ENCODE measurements at regions not wholly inside any gene's neighbourhood (a gene's known extent, or its start where the extent isn't known, plus 50 kb on each side); places are given as distances from the start of the nearest gene placed in this dataset.

DNA sequence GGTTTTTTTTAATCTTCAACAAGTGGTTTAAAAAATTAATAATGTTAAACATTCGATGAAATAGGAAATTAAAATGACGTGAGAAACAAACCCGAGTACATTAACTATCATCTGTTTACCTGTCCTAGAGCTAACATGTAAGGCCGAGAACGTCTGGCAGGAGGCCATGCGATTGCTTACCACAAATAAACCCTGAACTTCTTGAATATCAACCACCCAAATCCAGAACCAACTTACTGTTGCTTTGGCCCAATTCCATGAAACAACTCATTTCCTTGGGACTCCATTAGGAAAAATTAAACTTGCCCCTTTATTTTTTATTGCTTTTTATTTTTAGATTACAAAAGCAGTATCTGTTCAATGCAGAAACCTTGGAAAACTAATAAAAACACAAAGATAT is 228.9 kb upstream of the IRS2 start:
- DNase-seq = no peak
- intact Hi-C loops (cut with DNase I; ENCODE audit: low total_unique reads) = no loop called here
- WGBS, 5 donors = 86 to 90% (median 89%) methylated on average over 6 of the region's 6 CpGs
- Histone ChIP-seq H3K9me3 (no peaks in the 10 kb centered on the region), H3K4me3 (no peak overlapping the region), H3K27me3 (replicated peaks in 1 of 7) (peaks cover 0 to 7% (median 0%) of the 10 kb centered on the region in 7 donors), H3K27ac (no peak overlapping the region), H3K4me1 (no peaks in the 10 kb centered on the region), H3K36me3 (no peaks in the 10 kb centered on the region)
- TF ChIP-seq POLR2A (IDR thresholded peaks at IDR 0.05) = no peak
- no peak for TF ChIP-seq POLR2AphosphoS5 (IDR thresholded peaks at IDR 0.05)
- TF ChIP-seq, protein P1, sequence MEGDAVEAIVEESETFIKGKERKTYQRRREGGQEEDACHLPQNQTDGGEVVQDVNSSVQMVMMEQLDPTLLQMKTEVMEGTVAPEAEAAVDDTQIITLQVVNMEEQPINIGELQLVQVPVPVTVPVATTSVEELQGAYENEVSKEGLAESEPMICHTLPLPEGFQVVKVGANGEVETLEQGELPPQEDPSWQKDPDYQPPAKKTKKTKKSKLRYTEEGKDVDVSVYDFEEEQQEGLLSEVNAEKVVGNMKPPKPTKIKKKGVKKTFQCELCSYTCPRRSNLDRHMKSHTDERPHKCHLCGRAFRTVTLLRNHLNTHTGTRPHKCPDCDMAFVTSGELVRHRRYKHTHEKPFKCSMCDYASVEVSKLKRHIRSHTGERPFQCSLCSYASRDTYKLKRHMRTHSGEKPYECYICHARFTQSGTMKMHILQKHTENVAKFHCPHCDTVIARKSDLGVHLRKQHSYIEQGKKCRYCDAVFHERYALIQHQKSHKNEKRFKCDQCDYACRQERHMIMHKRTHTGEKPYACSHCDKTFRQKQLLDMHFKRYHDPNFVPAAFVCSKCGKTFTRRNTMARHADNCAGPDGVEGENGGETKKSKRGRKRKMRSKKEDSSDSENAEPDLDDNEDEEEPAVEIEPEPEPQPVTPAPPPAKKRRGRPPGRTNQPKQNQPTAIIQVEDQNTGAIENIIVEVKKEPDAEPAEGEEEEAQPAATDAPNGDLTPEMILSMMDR (IDR thresholded peaks at IDR 0.05 in 8 of 11, conservative IDR thresholded peaks at IDR 0.05 in 3 of 11) = no peak

DNA sequence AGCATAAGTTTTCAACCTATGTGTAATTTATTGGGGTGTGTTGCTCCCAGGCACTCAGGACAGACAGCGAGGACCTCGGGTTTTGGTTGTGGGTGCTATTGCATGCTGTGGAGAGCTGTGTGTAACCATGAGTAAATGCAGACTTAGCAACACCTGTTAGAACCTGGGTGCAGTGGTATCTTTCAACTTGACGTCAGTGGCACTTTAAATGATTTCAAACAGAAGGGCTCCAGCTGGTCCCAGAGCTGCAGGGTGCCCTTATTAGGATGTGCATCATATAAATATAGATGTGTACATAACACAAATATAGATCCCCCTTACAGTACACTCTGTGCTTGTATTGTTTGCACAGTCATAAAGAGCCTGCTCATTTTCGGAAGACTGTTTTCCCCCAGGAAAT is 228.3 kb upstream of the IRS2 start:
- no peak for DNase-seq
- intact Hi-C loops (cut with DNase I; ENCODE audit: low total_unique reads) = no loop called here
- no peaks in the 10 kb centered on the region for H3K9me3 ChIP-seq
- 79 to 88% (median 87%) methylated on average over 4 of the region's 4 CpGs for WGBS, 5 donors
- H3K27me3 ChIP-seq (replicated peaks in 1 of 7) = peaks cover 0 to 7% (median 0%) of the 10 kb centered on the region in 7 donors
- no peaks in the 10 kb centered on the region for H3K36me3 ChIP-seq
- TF ChIP-seq, protein P1 (IDR thresholded peaks at IDR 0.05 in 8 of 11, conservative IDR thresholded peaks at IDR 0.05 in 3 of 11) = no peak
- TF ChIP-seq POLR2AphosphoS5 (IDR thresholded peaks at IDR 0.05) (no peak), POLR2A (IDR thresholded peaks at IDR 0.05) (no peak)
- H3K4me1 ChIP-seq = no peaks in the 10 kb centered on the region
- H3K27ac ChIP-seq = no peak overlapping the region
- H3K4me3 ChIP-seq = no peak overlapping the region

DNA sequence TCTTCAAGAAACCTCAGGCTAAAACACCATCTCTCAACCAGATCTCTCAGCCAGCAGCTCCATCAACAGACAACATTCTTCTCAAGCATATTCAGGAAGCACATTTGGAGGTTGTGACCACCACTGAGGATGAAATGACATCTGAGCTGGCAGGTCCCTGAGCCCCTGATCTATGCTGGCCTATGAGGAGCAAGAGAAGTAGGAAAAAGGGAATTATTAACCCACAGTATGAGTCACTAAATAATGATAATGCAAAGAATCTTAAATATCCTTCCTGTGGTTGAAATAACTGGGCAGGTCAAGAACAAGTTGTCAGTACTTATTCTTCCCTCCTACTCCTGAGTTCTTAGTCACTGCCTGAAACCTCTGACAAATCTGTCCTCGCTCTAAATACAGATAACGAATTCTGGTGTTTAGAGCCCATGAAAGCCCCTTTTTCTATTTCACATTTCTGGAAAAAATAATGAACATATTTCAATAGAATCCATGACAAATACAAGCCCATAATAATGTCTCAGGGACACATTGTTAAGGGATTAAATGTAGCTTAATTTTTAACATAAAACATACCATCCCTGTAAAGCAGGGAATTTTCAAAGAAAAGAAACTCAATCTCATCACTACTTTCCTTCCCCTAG is 225.8 kb upstream of the IRS2 start:
- H3K9me3 ChIP-seq = no peaks in the 10 kb centered on the region
- H3K4me3 ChIP-seq = no peak overlapping the region
- TF ChIP-seq POLR2AphosphoS5 (IDR thresholded peaks at IDR 0.05) (no peak), POLR2A (IDR thresholded peaks at IDR 0.05) (no peak)
- TF ChIP-seq, protein P1 (IDR thresholded peaks at IDR 0.05 in 8 of 11, conservative IDR thresholded peaks at IDR 0.05 in 3 of 11) = no peak
- DNase-seq = no peak
- intact Hi-C loops (cut with DNase I; ENCODE audit: low total_unique reads) = no loop called here
- 51 to 88% (median 69%) methylated on average over 2 of the region's 2 CpGs for WGBS, 5 donors
- no peaks in the 10 kb centered on the region for H3K27me3 ChIP-seq (replicated peaks in 1 of 7)
- H3K36me3 ChIP-seq = no peaks in the 10 kb centered on the region
- no peaks in the 10 kb centered on the region for H3K4me1 ChIP-seq
- H3K27ac ChIP-seq = no peak overlapping the region

DNA sequence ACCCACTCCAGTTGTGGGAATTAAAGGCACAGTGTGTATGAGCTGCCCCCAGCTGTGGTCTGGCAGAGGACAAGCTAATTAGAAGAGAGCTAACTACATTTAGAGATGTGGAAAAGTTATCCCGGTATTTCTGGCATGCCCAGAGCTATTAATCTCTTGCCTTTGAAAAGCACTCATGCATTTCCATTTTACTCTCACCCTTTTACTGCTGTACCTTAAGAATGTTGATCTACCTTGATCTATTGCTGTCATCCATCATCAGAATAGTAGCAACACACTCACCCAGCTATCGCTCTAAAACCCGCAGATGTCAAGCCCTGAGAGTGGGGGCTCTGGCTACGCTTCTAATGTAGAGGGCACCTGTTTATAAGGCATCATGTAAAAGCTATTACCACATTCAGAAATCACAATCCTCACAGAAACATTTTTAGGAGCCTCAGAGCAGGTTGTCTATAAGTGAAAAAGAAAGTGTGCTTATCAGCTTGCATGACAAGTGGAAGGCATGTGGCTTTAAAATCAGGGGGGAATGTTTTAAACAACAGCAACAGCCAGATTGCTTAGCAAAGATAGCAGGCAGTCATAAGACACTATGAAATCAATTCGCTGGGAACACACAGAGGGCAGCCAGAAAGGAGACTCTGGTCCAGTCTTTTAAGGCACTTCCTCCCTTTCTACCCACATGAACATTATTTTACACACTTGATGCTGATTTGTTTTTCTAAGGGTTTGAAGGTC is 224.2 kb upstream of the IRS2 start:
- 72 to 81% (median 79%) methylated on average over 5 of the region's 5 CpGs for WGBS, 5 donors
- intact Hi-C loops (cut with DNase I; ENCODE audit: low total_unique reads) = no loop called here
- TF ChIP-seq POLR2A (IDR thresholded peaks at IDR 0.05) (no peak), POLR2AphosphoS5 (IDR thresholded peaks at IDR 0.05) (no peak)
- TF ChIP-seq, protein P1 (IDR thresholded peaks at IDR 0.05 in 8 of 11, conservative IDR thresholded peaks at IDR 0.05 in 3 of 11) = no peak

More for the DNA sequence above, 224.2 kb upstream of the IRS2 start:
- no peaks in the 10 kb centered on the region for H3K4me1 ChIP-seq
- H3K4me3 ChIP-seq = no peak overlapping the region
- no peaks in the 10 kb centered on the region for H3K36me3 ChIP-seq
- DNase-seq = no peak
- H3K9me3 ChIP-seq = no peaks in the 10 kb centered on the region
- H3K27ac ChIP-seq = no peak overlapping the region
- no peaks in the 10 kb centered on the region for H3K27me3 ChIP-seq (replicated peaks in 1 of 7)
